H1 (cell line): ENCODE measurements at regions not wholly inside any gene's neighbourhood (a gene's known extent, or its start where the extent isn't known, plus 50 kb on each side); places are given as distances from the start of the nearest gene placed in this dataset.

ENCODE experiments used
- CTCF ChIA-PET: fragments of 300-600 bp; sonication (Branson Sonifier 250); formaldehyde crosslinking; loops from one replicate; lab custom pipeline; 2021; ENCODE audit not compliant: partially characterized antibody; lab: Charles Lee
- POLR2A ChIA-PET: fragments of 300-600 bp; sonication (Branson Sonifier 250); formaldehyde crosslinking; loops from one replicate; lab custom pipeline; 2021; ENCODE audit warnings: inconsistent platforms; ENCODE audit not compliant: partially characterized antibody; lab: Charles Lee
- DNase-seq, 2 experiments: peaks; one replicate each; pipeline versions ENCODE4 v3.0.0 to v3.0.0-alpha.2; 2010 to 2022; ENCODE audit warnings: low spot score in 2 of 2, low read depth in 1 of 2, mixed read lengths in 1 of 2
- FAIRE-seq: peaks from 2 replicates; lab custom pipeline; 2011; peaks lifted over from hg19 to GRCh38; lab: Jason Lieb, UNC
- H2AFZ ChIP-seq: 2 replicates; pipeline ENCODE4 v1.8.1; 2012; ENCODE audit warnings: low read length, inconsistent platforms
- H2AK5ac ChIP-seq: 2 replicates; pipeline ENCODE4 v1.6.1; 2013; ENCODE audit warnings: low read depth, low read length
- H2BK120ac ChIP-seq: replicated peaks from 2 replicates; pipeline ENCODE3; 2013; ENCODE audit warnings: low read depth, low read length, inconsistent platforms
- H2BK12ac ChIP-seq: 2 replicates; pipeline ENCODE4 v1.6.1; 2013; ENCODE audit warnings: low read depth, low read length
- H2BK15ac ChIP-seq: 2 replicates; pipeline ENCODE4 v1.6.1; 2013; ENCODE audit warnings: low read length
- H2BK20ac ChIP-seq: 2 replicates; pipeline ENCODE4 v1.6.1; 2013; ENCODE audit warnings: low read length
- H2BK5ac ChIP-seq: 2 replicates; pipeline ENCODE4 v1.6.1; 2013; ENCODE audit warnings: low read depth, low read length
- H3K14ac ChIP-seq: 2 replicates; pipeline ENCODE4 v1.6.1; 2013; ENCODE audit warnings: inconsistent platforms; ENCODE audit not compliant: insufficient read length
- H3K18ac ChIP-seq: 2 replicates; pipeline ENCODE4 v1.6.1; 2013; ENCODE audit warnings: low read length; ENCODE audit errors: extremely low read depth
- H3K23ac ChIP-seq: 2 replicates; pipeline ENCODE4 v1.6.1; 2013; ENCODE audit warnings: inconsistent platforms; ENCODE audit not compliant: insufficient read length
- H3K23me2 ChIP-seq: 2 replicates; pipeline ENCODE4 v1.6.1; 2013; ENCODE audit warnings: low read depth, low read length
- H3K27ac ChIP-seq: 2 replicates; pipeline ENCODE4 v1.6.1; 2011; ENCODE audit warnings: low read depth, low read length, inconsistent platforms
- H3K27me3 ChIP-seq, 4 experiments: replicated peaks in 1 of 4; 1 replicate in 1 of 4; 2 replicates in 3 of 4; pipeline versions ENCODE4 v1.6.1 to v1.8.1; 2011 to 2013; ENCODE audit warnings: low read length in 3 of 4, mild to moderate bottlenecking in 3 of 4, inconsistent platforms in 2 of 4, mixed read lengths in 2 of 4, moderate library complexity in 1 of 4; ENCODE audit not compliant: control insufficient read depth in 3 of 4, insufficient read depth in 3 of 4; ENCODE audit errors: extremely low read depth in 1 of 4
- H3K36me3 ChIP-seq, 4 experiments: 2 replicates each; pipeline versions ENCODE4 v1.6.1 to v1.8.1; 2011 to 2013; ENCODE audit warnings: mild to moderate bottlenecking in 4 of 4, low read length in 3 of 4, moderate library complexity in 2 of 4, control low read depth in 1 of 4, inconsistent platforms in 1 of 4; ENCODE audit not compliant: insufficient read depth in 4 of 4, control insufficient read depth in 2 of 4
- H3K4ac ChIP-seq: replicated peaks from 2 replicates; pipeline ENCODE3; 2013; ENCODE audit warnings: low read length, low read depth, mixed read lengths, inconsistent platforms; ENCODE audit not compliant: insufficient read length
- H3K4me1 ChIP-seq, 4 experiments: replicated peaks in 1 of 4; 1 replicate in 1 of 4; 2 replicates in 3 of 4; pipeline versions ENCODE4 v1.6.1 to v1.8.1; 2011 to 2013; ENCODE audit warnings: low read length in 3 of 4, inconsistent platforms in 2 of 4, mixed read lengths in 1 of 4; ENCODE audit not compliant: insufficient read depth in 4 of 4, control insufficient read depth in 3 of 4
- H3K4me2 ChIP-seq, 2 experiments: 2 replicates each; pipeline versions ENCODE4 v1.6.1 to v1.8.1; 2011 to 2013; ENCODE audit warnings: low read depth in 2 of 2, low read length in 2 of 2, control low read depth in 1 of 2, inconsistent platforms in 1 of 2, mild to moderate bottlenecking in 1 of 2; ENCODE audit not compliant: insufficient read depth in 1 of 2
- H3K4me3 ChIP-seq, 4 experiments: fragments of 200-600, 300-600 bp in 1 of 4; sonication (generic), shearing (Covaris generic), sonication (Bioruptor Twin) in 1 of 4; 2 replicates each; pipeline versions ENCODE4 v1.5.1 to v1.8.1; 2011 to 2016; ENCODE audit warnings: low read length in 4 of 4, low read depth in 3 of 4, control low read depth in 2 of 4, inconsistent platforms in 2 of 4, mild to moderate bottlenecking in 2 of 4, mixed read lengths in 1 of 4, moderate library complexity in 1 of 4; ENCODE audit not compliant: insufficient read depth in 2 of 4; ENCODE audit errors: extremely low read depth in 1 of 4
- H3K56ac ChIP-seq: replicated peaks from 2 replicates; pipeline ENCODE3; 2013; ENCODE audit warnings: low read depth, mild to moderate bottlenecking, mixed read lengths, low read length, inconsistent platforms; ENCODE audit not compliant: insufficient read length
- H3K79me1 ChIP-seq: 2 replicates; pipeline ENCODE4 v1.6.1; 2013; ENCODE audit warnings: low read depth, low read length, control low read depth
- H3K79me2 ChIP-seq, 2 experiments: 2 replicates each; pipeline versions ENCODE4 v1.6.1 to v1.8.1; 2012 to 2013; ENCODE audit warnings: low read length in 2 of 2, mild to moderate bottlenecking in 2 of 2, inconsistent platforms in 1 of 2; ENCODE audit not compliant: insufficient read depth in 2 of 2, control insufficient read depth in 1 of 2
- H3K9ac ChIP-seq, 4 experiments: replicated peaks in 1 of 4; 1 replicate in 1 of 4; 2 replicates in 3 of 4; pipeline versions ENCODE4 v1.6.1 to v1.8.1; 2011 to 2013; ENCODE audit warnings: low read depth in 3 of 4, low read length in 3 of 4, control low read depth in 2 of 4, mild to moderate bottlenecking in 2 of 4, moderate library complexity in 2 of 4, inconsistent platforms in 1 of 4; ENCODE audit errors: extremely low read depth in 1 of 4
- H3K9me3 ChIP-seq, 2 experiments: 2 replicates each; pipeline versions ENCODE4 v1.6.1 to v1.8.1; 2012 to 2013; ENCODE audit warnings: mild to moderate bottlenecking in 2 of 2, moderate library complexity in 2 of 2, control low read depth in 1 of 2, inconsistent platforms in 1 of 2, low read depth in 1 of 2, low read length in 1 of 2, mixed read lengths in 1 of 2; ENCODE audit not compliant: insufficient read depth in 2 of 2
- H4K20me1 ChIP-seq, 2 experiments: replicated peaks in 1 of 2; 2 replicates each; pipeline versions ENCODE3 to v1.8.1; 2011 to 2013; ENCODE audit warnings: inconsistent platforms in 2 of 2, low read length in 2 of 2, mild to moderate bottlenecking in 1 of 2; ENCODE audit not compliant: insufficient read depth in 2 of 2, control insufficient read depth in 1 of 2
- H4K5ac ChIP-seq: 2 replicates; pipeline ENCODE4 v1.6.1; 2013; ENCODE audit warnings: low read length, low read depth, mixed read lengths, inconsistent platforms; ENCODE audit not compliant: insufficient read length
- H4K8ac ChIP-seq: 2 replicates; pipeline ENCODE4 v1.8.0; 2013; ENCODE audit warnings: mild to moderate bottlenecking, moderate library complexity, low read length, inconsistent platforms; ENCODE audit not compliant: insufficient read depth; ENCODE audit errors: extremely low read depth
- H4K91ac ChIP-seq: replicated peaks from 2 replicates; pipeline ENCODE3; 2013; ENCODE audit warnings: low read length, mixed read lengths, inconsistent platforms; ENCODE audit not compliant: insufficient read length
- CTCF ChIP-seq, 3 experiments: IDR thresholded peaks; 1 replicate in 2 of 3; 2 replicates in 1 of 3; pipeline versions ENCODE4 v1.5.1 to v1.6.1; 2011; ENCODE audit warnings: low read length in 3 of 3, mild to moderate bottlenecking in 3 of 3, inconsistent platforms in 2 of 3, low read depth in 1 of 3, moderate library complexity in 1 of 3; ENCODE audit not compliant: insufficient read depth in 1 of 3; ENCODE audit errors: control extremely low read depth in 1 of 3
- EGR1 ChIP-seq: IDR thresholded peaks from 2 replicates; pipeline ENCODE4 v1.6.1; 2011; ENCODE audit warnings: low read depth, low read length, borderline replicate concordance
- POU5F1 ChIP-seq: IDR thresholded peaks from 2 replicates; pipeline ENCODE4 v1.6.1; 2011; ENCODE audit warnings: low read depth, mild to moderate bottlenecking, low read length, moderate library complexity
- RAD21 ChIP-seq, 2 experiments: IDR thresholded peaks in 1 of 2; conservative IDR thresholded peaks in 1 of 2; 2 replicates each; pipeline ENCODE4 v1.6.1; 2011; ENCODE audit warnings: low read depth in 2 of 2, low read length in 2 of 2, improper control_type of control experiment in 1 of 2, inconsistent platforms in 1 of 2, mild to moderate bottlenecking in 1 of 2, moderate library complexity in 1 of 2
- SIX5 ChIP-seq: IDR thresholded peaks from 2 replicates; pipeline ENCODE4 v1.6.1; 2011; ENCODE audit warnings: mild to moderate bottlenecking, low read depth, low read length
- SP1 ChIP-seq: IDR thresholded peaks from 2 replicates; pipeline ENCODE4 v1.6.1; 2011; ENCODE audit warnings: low read depth, low read length
- SP4 ChIP-seq: IDR thresholded peaks from 2 replicates; pipeline ENCODE4 v1.6.1; 2012; ENCODE audit warnings: low read length, inconsistent platforms
- SRF ChIP-seq: IDR thresholded peaks from 2 replicates; pipeline ENCODE4 v1.6.1; 2011; ENCODE audit warnings: mild to moderate bottlenecking, low read depth, low read length, moderate library complexity
- SUZ12 ChIP-seq: fragments of 200-600 bp; sonication (generic); IDR thresholded peaks from 2 replicates; pipeline ENCODE4 v1.6.1; 2012; ENCODE audit warnings: mild to moderate bottlenecking, inconsistent platforms, low read length, moderate library complexity, mixed read lengths
- TBP ChIP-seq: IDR thresholded peaks from 2 replicates; pipeline ENCODE4 v1.6.1; 2011; ENCODE audit warnings: low read depth, low read length, improper control_type of control experiment
- TEAD4 ChIP-seq: IDR thresholded peaks from 2 replicates; pipeline ENCODE4 v1.6.1; 2012; ENCODE audit warnings: low read depth, low read length, inconsistent platforms, mixed read lengths
- WGBS, 2 experiments: shearing (Covaris generic) in 1 of 2; methylation state at CpG; one replicate each; pipeline versions ENCODE4 v1.1.6 to v1.1.7; 2013 to 2015; ENCODE audit warnings: low lambda C conversion rate in 2 of 2, mixed read lengths in 2 of 2, inconsistent platforms in 1 of 2, low coverage in 1 of 2, missing lambda C conversion rate in 1 of 2; ENCODE audit not compliant: insufficient replicate concordance in 2 of 2, insufficient coverage in 1 of 2, insufficient read length in 1 of 2; ENCODE audit errors: extremely low coverage in 1 of 2, missing lambda C conversion rate in 1 of 2; 5-methylcytosine and 5-hydroxymethylcytosine counted together
- TF ChIP-seq, protein P1 (sequence below): IDR thresholded peaks from 2 replicates; pipeline ENCODE4 v1.6.1; 2012; ENCODE audit warnings: inconsistent platforms

GRCh38 chr7:11969643-11970042 is 137.6 kb upstream of the THSD7A start:
- ChIA-PET CTCF (interaction anchor here (0.7 to 1.5 kb wide), 7 partner anchors 10 to 136 kb away, joined by 3 to 5 read pairs (median 3); no protein-coding TSS in a partner anchor), POLR2A (no interaction called here)
- Histone ChIP-seq H3K27ac (no peak overlapping the region), H3K14ac (no peak overlapping the region), H2BK12ac (no peak overlapping the region), H2BK20ac (no peak overlapping the region), H3K27me3 (no peaks in the 10 kb centered on the region), H3K4ac (no peak overlapping the region), H2AFZ (no peak overlapping the region), H3K4me3 (no peak overlapping the region), H4K20me1 (no peaks in the 10 kb centered on the region), H4K5ac (no peak overlapping the region), H3K79me2 (no peaks in the 10 kb centered on the region), H3K9me3 (0 out of 4 replicates have a peak, but pooled peaks cover 0 to 3% of the 10 kb centered on the region in 2 experiments), H3K18ac (no peak overlapping the region), H3K4me2 (no peak overlapping the region), H3K23ac (no peak overlapping the region), H4K91ac (no peak overlapping the region), H2BK15ac (no peak overlapping the region), H2BK5ac (no peak overlapping the region), H2AK5ac (no peak overlapping the region), H3K56ac (no peak overlapping the region), H3K79me1 (no peaks in the 10 kb centered on the region), H2BK120ac (no peak overlapping the region), H3K36me3 (no peaks in the 10 kb centered on the region), H3K9ac (no peak overlapping the region), H3K4me1 (no peaks in the 10 kb centered on the region), H3K23me2 (no peaks in the 10 kb centered on the region), H4K8ac (no peak overlapping the region)
- 91% methylated on average over 1 of the region's 1 CpG; no CpG with 5 or more reads in 1 of the 2 experiments for WGBS, 2 experiments
- no peak for DNase-seq
- TF ChIP-seq, protein P1, sequence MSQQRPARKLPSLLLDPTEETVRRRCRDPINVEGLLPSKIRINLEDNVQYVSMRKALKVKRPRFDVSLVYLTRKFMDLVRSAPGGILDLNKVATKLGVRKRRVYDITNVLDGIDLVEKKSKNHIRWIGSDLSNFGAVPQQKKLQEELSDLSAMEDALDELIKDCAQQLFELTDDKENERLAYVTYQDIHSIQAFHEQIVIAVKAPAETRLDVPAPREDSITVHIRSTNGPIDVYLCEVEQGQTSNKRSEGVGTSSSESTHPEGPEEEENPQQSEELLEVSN = no peak
- TF ChIP-seq TEAD4 (no peak), SP1 (no peak), CTCF (IDR thresholded peaks at IDR 0.05; ENCODE audit: control extremely low read depth in 1 of 3, insufficient read depth in 1 of 3, low read depth in 1 of 3, low read length in 3 of 3) (peak in 1 of 3 experiments; percentile 24; a peak in 1 of 4 replicates), EGR1 (no peak), SP4 (no peak), SIX5 (no peak), SRF (no peak), SUZ12 (no peak), RAD21 (IDR thresholded peaks at IDR 0.05 in 1 of 2, conservative IDR thresholded peaks at IDR 0.05 in 1 of 2; ENCODE audit: low read depth in 2 of 2, low read length in 2 of 2) (peak in 1 of 2 experiments; percentile 30; a peak in 2 of 4 replicates), TBP (no peak), POU5F1 (no peak)
- FAIRE-seq = no peak
